ENCODE measurements at regions not wholly inside any gene's neighbourhood (a gene's known extent, or its start where the extent isn't known, plus 50 kb on each side); places are given as distances from the start of the nearest gene placed in this dataset.

GRCh38 chr4:13236485-13236884 lies 247.7 kb downstream of the RAB28 start:
- H3K36me3 ChIP-seq (ENCODE audit: control insufficient read depth in 5 of 5, insufficient read depth in 5 of 5, low read length in 5 of 5), result no peaks in the 10 kb centered on the region
- no peak overlapping the region for H3K9ac ChIP-seq (ENCODE audit: low read length in 5 of 5)
- no peaks in the 10 kb centered on the region for H3K9me3 ChIP-seq (ENCODE audit: control insufficient read depth in 5 of 5, low read length in 5 of 5)
- H3K4me1 ChIP-seq (ENCODE audit: control insufficient read depth in 5 of 5, insufficient read depth in 5 of 5, low read length in 5 of 5), result no peaks in the 10 kb centered on the region
- H3K4me3 ChIP-seq (ENCODE audit: low read depth in 1 of 5, low read length in 5 of 5), result no peak overlapping the region
- H3K27me3 ChIP-seq (ENCODE audit: control insufficient read depth in 5 of 5, insufficient read depth in 4 of 5, low read length in 5 of 5), result no peaks in the 10 kb centered on the region
- no peak overlapping the region for H3K27ac ChIP-seq (ENCODE audit: low read depth, low read length)

- H3K36me3 ChIP-seq (ENCODE audit: control insufficient read depth in 5 of 5, insufficient read depth in 5 of 5, low read length in 5 of 5), result no peaks in the 10 kb centered on the region
These were observed 250.4 kb downstream of the RAB28 start for GRCh38 chr4:13233755-13234154.

GRCh38 chr4:13219971-13220370 lies 264.2 kb downstream of the RAB28 start:
- Histone ChIP-seq H3K9ac (ENCODE audit: low read length in 5 of 5) (no peak overlapping the region), H3K9me3 (ENCODE audit: control insufficient read depth in 5 of 5, low read length in 5 of 5) (peaks cover 0 to 9% (median 0%) of the 10 kb centered on the region in 5 donors), H3K27me3 (ENCODE audit: control insufficient read depth in 5 of 5, insufficient read depth in 4 of 5, low read length in 5 of 5) (no peaks in the 10 kb centered on the region), H3K36me3 (ENCODE audit: control insufficient read depth in 5 of 5, insufficient read depth in 5 of 5, low read length in 5 of 5) (no peaks in the 10 kb centered on the region), H3K4me3 (ENCODE audit: low read depth in 1 of 5, low read length in 5 of 5) (no peak overlapping the region), H3K27ac (ENCODE audit: low read depth, low read length) (no peak overlapping the region), H3K4me1 (ENCODE audit: control insufficient read depth in 5 of 5, insufficient read depth in 5 of 5, low read length in 5 of 5) (no peaks in the 10 kb centered on the region)

More at GRCh38 chr4:13233755-13234154, 250.4 kb downstream of the RAB28 start:
- Histone ChIP-seq H3K4me3 (ENCODE audit: low read depth in 1 of 5, low read length in 5 of 5) (no peak overlapping the region), H3K27ac (ENCODE audit: low read depth, low read length) (no peak overlapping the region), H3K9ac (ENCODE audit: low read length in 5 of 5) (no peak overlapping the region), H3K4me1 (ENCODE audit: control insufficient read depth in 5 of 5, insufficient read depth in 5 of 5, low read length in 5 of 5) (no peaks in the 10 kb centered on the region), H3K9me3 (ENCODE audit: control insufficient read depth in 5 of 5, low read length in 5 of 5) (no peaks in the 10 kb centered on the region), H3K27me3 (ENCODE audit: control insufficient read depth in 5 of 5, insufficient read depth in 4 of 5, low read length in 5 of 5) (no peaks in the 10 kb centered on the region)

GRCh38 chr4:13218326-13218958 lies 265.7 kb downstream of the RAB28 start:
- H3K36me3 ChIP-seq (ENCODE audit: control insufficient read depth in 5 of 5, insufficient read depth in 5 of 5, low read length in 5 of 5), result no peaks in the 10 kb centered on the region
- no peak overlapping the region for H3K9ac ChIP-seq (ENCODE audit: low read length in 5 of 5)
- H3K27ac ChIP-seq (ENCODE audit: low read depth, low read length), result no peak overlapping the region
- no peak overlapping the region for H3K4me3 ChIP-seq (ENCODE audit: low read depth in 1 of 5, low read length in 5 of 5)
- no peaks in the 10 kb centered on the region for H3K4me1 ChIP-seq (ENCODE audit: control insufficient read depth in 5 of 5, insufficient read depth in 5 of 5, low read length in 5 of 5)
- no peaks in the 10 kb centered on the region for H3K27me3 ChIP-seq (ENCODE audit: control insufficient read depth in 5 of 5, insufficient read depth in 4 of 5, low read length in 5 of 5)
- H3K9me3 ChIP-seq (ENCODE audit: control insufficient read depth in 5 of 5, low read length in 5 of 5), result peaks cover 0 to 9% (median 0%) of the 10 kb centered on the region in 5 donors

- no peak overlapping the region for H3K9ac ChIP-seq (ENCODE audit: low read length in 5 of 5)
- H3K27ac ChIP-seq (ENCODE audit: low read depth, low read length), result no peak overlapping the region
- H3K36me3 ChIP-seq (ENCODE audit: control insufficient read depth in 5 of 5, insufficient read depth in 5 of 5, low read length in 5 of 5), result no peaks in the 10 kb centered on the region
- H3K4me3 ChIP-seq (ENCODE audit: low read depth in 1 of 5, low read length in 5 of 5), result no peak overlapping the region
- H3K27me3 ChIP-seq (ENCODE audit: control insufficient read depth in 5 of 5, insufficient read depth in 4 of 5, low read length in 5 of 5), result no peaks in the 10 kb centered on the region
- no peaks in the 10 kb centered on the region for H3K4me1 ChIP-seq (ENCODE audit: control insufficient read depth in 5 of 5, insufficient read depth in 5 of 5, low read length in 5 of 5)
- peaks cover 0 to 9% (median 0%) of the 10 kb centered on the region in 5 donors for H3K9me3 ChIP-seq (ENCODE audit: control insufficient read depth in 5 of 5, low read length in 5 of 5)
These were observed 268.6 kb downstream of the RAB28 start for GRCh38 chr4:13215560-13215959.

- Histone ChIP-seq H3K27ac (ENCODE audit: low read depth, low read length) (no peak overlapping the region), H3K9ac (ENCODE audit: low read length in 5 of 5) (no peak overlapping the region), H3K36me3 (ENCODE audit: control insufficient read depth in 5 of 5, insufficient read depth in 5 of 5, low read length in 5 of 5) (no peaks in the 10 kb centered on the region), H3K4me3 (ENCODE audit: low read depth in 1 of 5, low read length in 5 of 5) (no peak overlapping the region), H3K4me1 (ENCODE audit: control insufficient read depth in 5 of 5, insufficient read depth in 5 of 5, low read length in 5 of 5) (no peaks in the 10 kb centered on the region), H3K27me3 (ENCODE audit: control insufficient read depth in 5 of 5, insufficient read depth in 4 of 5, low read length in 5 of 5) (no peaks in the 10 kb centered on the region), H3K9me3 (ENCODE audit: control insufficient read depth in 5 of 5, low read length in 5 of 5) (peaks cover 0 to 9% (median 0%) of the 10 kb centered on the region in 5 donors)
These were observed 271.2 kb downstream of the RAB28 start for GRCh38 chr4:13212936-13213335.

- Histone ChIP-seq H3K9ac (ENCODE audit: low read length in 5 of 5) (no peak overlapping the region), H3K4me1 (ENCODE audit: control insufficient read depth in 5 of 5, insufficient read depth in 5 of 5, low read length in 5 of 5) (no peaks in the 10 kb centered on the region), H3K36me3 (ENCODE audit: control insufficient read depth in 5 of 5, insufficient read depth in 5 of 5, low read length in 5 of 5) (no peaks in the 10 kb centered on the region), H3K27ac (ENCODE audit: low read depth, low read length) (no peak overlapping the region), H3K4me3 (ENCODE audit: low read depth in 1 of 5, low read length in 5 of 5) (no peak overlapping the region), H3K9me3 (ENCODE audit: control insufficient read depth in 5 of 5, low read length in 5 of 5) (no peaks in the 10 kb centered on the region), H3K27me3 (ENCODE audit: control insufficient read depth in 5 of 5, insufficient read depth in 4 of 5, low read length in 5 of 5) (no peaks in the 10 kb centered on the region)
These were observed 274.5 kb downstream of the RAB28 start for GRCh38 chr4:13209600-13209999.

GRCh38 chr4:13208558-13209193 lies 275.5 kb downstream of the RAB28 start:
- no peak overlapping the region for H3K9ac ChIP-seq (ENCODE audit: low read length in 5 of 5)
- no peak overlapping the region for H3K27ac ChIP-seq (ENCODE audit: low read depth, low read length)
- H3K9me3 ChIP-seq (ENCODE audit: control insufficient read depth in 5 of 5, low read length in 5 of 5), result no peaks in the 10 kb centered on the region
- no peaks in the 10 kb centered on the region for H3K27me3 ChIP-seq (ENCODE audit: control insufficient read depth in 5 of 5, insufficient read depth in 4 of 5, low read length in 5 of 5)
- no peaks in the 10 kb centered on the region for H3K4me1 ChIP-seq (ENCODE audit: control insufficient read depth in 5 of 5, insufficient read depth in 5 of 5, low read length in 5 of 5)
- no peaks in the 10 kb centered on the region for H3K36me3 ChIP-seq (ENCODE audit: control insufficient read depth in 5 of 5, insufficient read depth in 5 of 5, low read length in 5 of 5)
- no peak overlapping the region for H3K4me3 ChIP-seq (ENCODE audit: low read depth in 1 of 5, low read length in 5 of 5)

- Histone ChIP-seq H3K27ac (ENCODE audit: low read depth, low read length) (no peak overlapping the region), H3K4me3 (ENCODE audit: low read depth in 1 of 5, low read length in 5 of 5) (no peak overlapping the region), H3K9me3 (ENCODE audit: control insufficient read depth in 5 of 5, low read length in 5 of 5) (no peaks in the 10 kb centered on the region), H3K4me1 (ENCODE audit: control insufficient read depth in 5 of 5, insufficient read depth in 5 of 5, low read length in 5 of 5) (peaks cover 0 to 14% (median 2%) of the 10 kb centered on the region in 5 donors), H3K9ac (ENCODE audit: low read length in 5 of 5) (no peak overlapping the region), H3K27me3 (ENCODE audit: control insufficient read depth in 5 of 5, insufficient read depth in 4 of 5, low read length in 5 of 5) (no peaks in the 10 kb centered on the region), H3K36me3 (ENCODE audit: control insufficient read depth in 5 of 5, insufficient read depth in 5 of 5, low read length in 5 of 5) (no peaks in the 10 kb centered on the region)
These were observed 276.9 kb downstream of the RAB28 start for GRCh38 chr4:13207226-13207625.

GRCh38 chr4:13203101-13203500 lies 281.0 kb downstream of the RAB28 start:
- H3K27ac ChIP-seq (ENCODE audit: low read depth, low read length), result peak overlapping the region; percentile 2
- H3K4me3 ChIP-seq (ENCODE audit: low read depth in 1 of 5, low read length in 5 of 5), result no peak overlapping the region
- peaks cover 0 to 15% (median 2%) of the 10 kb centered on the region in 5 donors for H3K4me1 ChIP-seq (ENCODE audit: control insufficient read depth in 5 of 5, insufficient read depth in 5 of 5, low read length in 5 of 5)
- H3K9me3 ChIP-seq (ENCODE audit: control insufficient read depth in 5 of 5, low read length in 5 of 5), result no peaks in the 10 kb centered on the region
- H3K9ac ChIP-seq (ENCODE audit: low read length in 5 of 5), result no peak overlapping the region
- no peaks in the 10 kb centered on the region for H3K36me3 ChIP-seq (ENCODE audit: control insufficient read depth in 5 of 5, insufficient read depth in 5 of 5, low read length in 5 of 5)
- H3K27me3 ChIP-seq (ENCODE audit: control insufficient read depth in 5 of 5, insufficient read depth in 4 of 5, low read length in 5 of 5), result no peaks in the 10 kb centered on the region

Data from subcutaneous abdominal adipose tissue (tissue), 5 donors.